ENCODE measurements at regions not wholly inside any gene's neighbourhood (a gene's known extent, or its start where the extent isn't known, plus 50 kb on each side); places are given as distances from the start of the nearest gene placed in this dataset.

GRCh38 chr19:30095171-30095570 is 153.1 kb downstream of the URI1 start:
- TF ChIP-seq POLR2AphosphoS5 (IDR thresholded peaks at IDR 0.05; ENCODE audit: low read depth, low read length), result no peak
- TF ChIP-seq CTCF (IDR thresholded peaks at IDR 0.05; ENCODE audit: control extremely low read depth in 1 of 3, insufficient read depth in 1 of 3, low read depth in 1 of 3, low read length in 3 of 3), result no peak
- no peak for TF ChIP-seq POU5F1 (IDR thresholded peaks at IDR 0.05; ENCODE audit: low read depth, low read length)
- no peak for TF ChIP-seq TAF1 (IDR thresholded peaks at IDR 0.05; ENCODE audit: low read depth, low read length)
- TF ChIP-seq YY1 (IDR thresholded peaks at IDR 0.05; ENCODE audit: low read depth, low read length), result no peak
- no peak for TF ChIP-seq RAD21 (IDR thresholded peaks at IDR 0.05 in 1 of 2, conservative IDR thresholded peaks at IDR 0.05 in 1 of 2; ENCODE audit: low read depth in 2 of 2, low read length in 2 of 2)
- no peak for TF ChIP-seq GABPA (IDR thresholded peaks at IDR 0.05; ENCODE audit: borderline replicate concordance, insufficient read depth, low read length)
- TF ChIP-seq TBP (IDR thresholded peaks at IDR 0.05; ENCODE audit: low read depth, low read length), result no peak

Data from H1 (cell line).